WERI-Rb-1 (cell line): ENCODE measurements at regions not wholly inside any gene's neighbourhood (a gene's known extent, or its start where the extent isn't known, plus 50 kb on each side); places are given as distances from the start of the nearest gene placed in this dataset.

Experiments
- DNase-seq: peaks from one replicate; pipeline ENCODE4 v3.0.0-alpha.2; 2020
- H3K27ac ChIP-seq: fragments of 250-450 bp; sonication (Bioruptor Pico); 2 replicates; pipeline ENCODE4 v1.5.1; 2020; ENCODE audit warnings: mild to moderate bottlenecking, moderate library complexity
- H3K27me3 ChIP-seq: fragments of 250-450 bp; sonication (Bioruptor Pico); 2 replicates; pipeline ENCODE4 v1.5.1; 2021; ENCODE audit warnings: mild to moderate bottlenecking, low read depth, moderate library complexity; ENCODE audit not compliant: insufficient read depth, severe bottlenecking
- H3K36me3 ChIP-seq: fragments of 250-450 bp; sonication (Bioruptor Pico); 2 replicates; pipeline ENCODE4 v1.5.1; 2020; ENCODE audit warnings: mild to moderate bottlenecking, moderate library complexity
- H3K4me3 ChIP-seq: 2 replicates; pipeline ENCODE4 v1.5.1; 2011; ENCODE audit warnings: low read depth, mild to moderate bottlenecking, control low read depth, low read length
- H3K9me3 ChIP-seq: fragments of 250-450 bp; sonication (Bioruptor Pico); 2 replicates; pipeline ENCODE4 v1.5.1; 2021; ENCODE audit warnings: mild to moderate bottlenecking, moderate library complexity; ENCODE audit not compliant: severe bottlenecking
- TF ChIP-seq, protein P1 (sequence below): IDR thresholded peaks from 2 replicates; pipeline ENCODE4 v1.5.1; 2011; ENCODE audit warnings: low read depth, mild to moderate bottlenecking, control low read depth, inconsistent platforms, low read length

DNA sequence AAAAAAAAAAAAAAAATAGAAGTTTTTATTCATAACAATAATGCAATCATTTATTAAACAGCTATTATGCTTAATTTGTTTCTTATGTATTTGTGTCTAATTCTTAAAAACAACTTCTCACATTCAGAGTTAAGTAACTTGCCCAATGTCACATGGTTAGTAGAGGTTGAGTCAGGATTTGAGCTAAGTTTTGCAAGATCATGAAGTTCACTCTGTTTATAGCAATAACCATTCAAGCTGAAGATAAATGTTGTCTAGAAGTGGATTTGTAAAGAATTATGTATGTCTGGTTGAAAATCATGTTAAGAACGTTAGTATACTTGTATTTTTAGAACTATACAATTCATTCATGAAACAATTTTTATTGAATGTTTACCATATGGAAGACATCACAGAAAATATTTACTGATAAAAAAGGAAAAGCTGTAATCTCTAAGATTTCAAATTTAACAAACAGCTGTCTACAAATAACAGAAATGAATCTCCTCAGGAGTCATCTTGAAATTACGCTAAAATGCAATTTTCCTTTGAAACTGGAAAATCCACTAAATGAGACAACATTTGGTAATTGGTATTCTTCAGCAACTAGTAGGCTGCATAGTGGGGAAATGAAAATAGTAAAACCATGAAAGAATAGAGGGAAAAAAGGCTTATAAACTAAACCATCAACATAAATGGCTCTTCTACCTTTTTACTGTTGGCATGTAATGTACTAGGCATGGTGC is 70.5 kb upstream of the AHR start:
- Histone ChIP-seq H3K4me3 (no peak overlapping the region), H3K27me3 (no peaks in the 10 kb centered on the region), H3K9me3 (no peaks in the 10 kb centered on the region), H3K27ac (no peak overlapping the region), H3K36me3 (no peaks in the 10 kb centered on the region)
- TF ChIP-seq, protein P1, sequence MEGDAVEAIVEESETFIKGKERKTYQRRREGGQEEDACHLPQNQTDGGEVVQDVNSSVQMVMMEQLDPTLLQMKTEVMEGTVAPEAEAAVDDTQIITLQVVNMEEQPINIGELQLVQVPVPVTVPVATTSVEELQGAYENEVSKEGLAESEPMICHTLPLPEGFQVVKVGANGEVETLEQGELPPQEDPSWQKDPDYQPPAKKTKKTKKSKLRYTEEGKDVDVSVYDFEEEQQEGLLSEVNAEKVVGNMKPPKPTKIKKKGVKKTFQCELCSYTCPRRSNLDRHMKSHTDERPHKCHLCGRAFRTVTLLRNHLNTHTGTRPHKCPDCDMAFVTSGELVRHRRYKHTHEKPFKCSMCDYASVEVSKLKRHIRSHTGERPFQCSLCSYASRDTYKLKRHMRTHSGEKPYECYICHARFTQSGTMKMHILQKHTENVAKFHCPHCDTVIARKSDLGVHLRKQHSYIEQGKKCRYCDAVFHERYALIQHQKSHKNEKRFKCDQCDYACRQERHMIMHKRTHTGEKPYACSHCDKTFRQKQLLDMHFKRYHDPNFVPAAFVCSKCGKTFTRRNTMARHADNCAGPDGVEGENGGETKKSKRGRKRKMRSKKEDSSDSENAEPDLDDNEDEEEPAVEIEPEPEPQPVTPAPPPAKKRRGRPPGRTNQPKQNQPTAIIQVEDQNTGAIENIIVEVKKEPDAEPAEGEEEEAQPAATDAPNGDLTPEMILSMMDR = no peak
- DNase-seq = no peak

DNA sequence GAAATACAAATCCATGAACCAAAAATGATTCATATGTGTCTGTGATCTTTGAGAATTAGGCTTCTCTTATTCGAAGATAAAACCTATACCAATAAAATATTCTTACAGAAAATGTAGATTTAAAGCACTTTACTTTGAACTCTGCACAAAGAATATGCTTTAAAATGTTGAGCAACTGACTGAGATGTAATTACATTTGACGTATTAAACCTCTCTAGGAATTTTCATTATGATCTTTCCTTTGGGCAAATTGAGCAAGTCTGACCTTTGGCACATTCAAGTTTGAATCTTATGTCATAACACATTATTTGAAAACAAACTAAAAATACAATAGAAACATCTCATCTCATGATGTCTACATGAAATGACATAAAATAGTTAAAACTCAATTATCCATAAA is 69.2 kb upstream of the AHR start:
- TF ChIP-seq, protein P1 = no peak
- DNase-seq = no peak
- H3K27me3 ChIP-seq = no peaks in the 10 kb centered on the region
- no peak overlapping the region for H3K4me3 ChIP-seq
- no peaks in the 10 kb centered on the region for H3K9me3 ChIP-seq
- no peak overlapping the region for H3K27ac ChIP-seq
- no peaks in the 10 kb centered on the region for H3K36me3 ChIP-seq

DNA sequence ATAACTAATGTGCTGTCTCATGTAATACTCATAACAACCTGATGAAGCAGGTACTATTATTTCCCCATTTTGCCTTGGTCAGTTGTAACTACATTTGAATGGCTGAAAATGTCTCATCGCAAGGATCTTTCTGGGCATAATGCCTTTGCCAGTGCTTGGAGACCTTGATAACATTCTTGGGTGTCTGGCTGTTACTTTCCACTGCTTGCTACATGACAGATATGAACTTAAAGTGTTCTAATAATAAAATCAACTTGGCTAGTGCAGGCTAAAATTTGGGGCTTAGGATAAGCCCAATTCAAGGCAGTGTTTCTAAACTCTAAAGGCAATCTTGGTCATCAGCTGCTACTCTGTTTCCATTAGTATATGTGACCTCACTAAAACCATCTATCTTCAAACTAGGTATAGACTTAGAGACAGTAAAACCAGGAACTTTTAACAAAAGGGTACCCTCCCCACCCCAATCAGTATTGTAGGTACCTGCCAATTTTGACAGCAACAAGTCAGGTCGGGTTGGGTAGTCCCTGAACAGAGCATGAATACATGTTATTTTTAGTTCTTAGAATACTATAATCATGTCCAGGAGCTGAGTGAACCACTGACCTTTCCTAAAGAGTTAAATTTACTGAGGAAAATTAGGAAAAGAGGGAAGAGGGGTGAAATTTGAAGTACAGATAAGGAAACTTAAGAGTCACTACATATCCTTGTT is 68.2 kb upstream of the AHR start:
- no peak for DNase-seq
- TF ChIP-seq, protein P1 = no peak
- H3K27ac ChIP-seq = no peak overlapping the region
- no peaks in the 10 kb centered on the region for H3K9me3 ChIP-seq
- H3K27me3 ChIP-seq = no peaks in the 10 kb centered on the region
- H3K4me3 ChIP-seq = no peak overlapping the region
- no peaks in the 10 kb centered on the region for H3K36me3 ChIP-seq

DNA sequence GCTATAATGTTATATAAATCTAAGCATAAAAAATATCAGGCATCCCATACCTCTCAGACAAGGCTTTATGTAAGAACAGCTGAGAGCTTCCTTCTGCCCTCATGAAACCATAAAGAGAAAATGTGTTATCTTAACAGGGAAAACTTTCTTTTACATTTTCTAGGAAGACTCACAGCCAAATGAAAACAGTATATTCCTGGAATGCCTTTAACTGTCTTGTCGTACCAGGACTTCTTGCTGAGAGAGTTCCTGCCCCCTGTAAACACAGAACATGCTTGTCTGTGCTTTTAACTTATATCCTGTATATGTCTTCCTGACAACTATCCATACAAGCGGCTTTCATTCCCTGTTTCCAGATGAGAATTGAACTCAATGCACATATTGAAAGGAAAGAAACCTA is 64.8 kb upstream of the AHR start:
- TF ChIP-seq, protein P1 = no peak
- DNase-seq = no peak
- no peak overlapping the region for H3K4me3 ChIP-seq
- H3K36me3 ChIP-seq = no peaks in the 10 kb centered on the region
- H3K27me3 ChIP-seq = no peaks in the 10 kb centered on the region
- no peak overlapping the region for H3K27ac ChIP-seq
- H3K9me3 ChIP-seq = no peaks in the 10 kb centered on the region

DNA sequence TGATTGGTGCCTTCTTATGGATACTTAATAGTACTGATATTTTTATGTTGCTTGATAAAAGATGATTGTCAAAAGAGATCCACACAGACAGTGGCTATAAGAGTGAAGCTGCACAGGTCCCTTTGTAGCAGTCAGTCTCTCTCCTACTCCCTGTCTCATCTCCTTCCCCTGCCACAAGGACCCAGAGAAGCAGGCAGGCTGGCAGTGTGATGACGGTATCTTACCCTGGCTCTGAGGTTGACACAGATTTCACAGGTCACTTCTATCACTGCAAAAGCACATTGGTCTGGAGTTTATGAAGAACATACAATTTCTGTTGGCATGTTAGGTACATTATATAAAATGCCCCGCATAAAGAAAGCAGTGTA is 64.4 kb upstream of the AHR start:
- Histone ChIP-seq H3K9me3 (no peaks in the 10 kb centered on the region), H3K27ac (no peak overlapping the region), H3K4me3 (no peak overlapping the region), H3K27me3 (no peaks in the 10 kb centered on the region), H3K36me3 (no peaks in the 10 kb centered on the region)
- TF ChIP-seq, protein P1 = no peak
- no peak for DNase-seq
